ENCODE measurements at regions not wholly inside any gene's neighbourhood (a gene's known extent, or its start where the extent isn't known, plus 50 kb on each side); places are given as distances from the start of the nearest gene placed in this dataset.

DNA sequence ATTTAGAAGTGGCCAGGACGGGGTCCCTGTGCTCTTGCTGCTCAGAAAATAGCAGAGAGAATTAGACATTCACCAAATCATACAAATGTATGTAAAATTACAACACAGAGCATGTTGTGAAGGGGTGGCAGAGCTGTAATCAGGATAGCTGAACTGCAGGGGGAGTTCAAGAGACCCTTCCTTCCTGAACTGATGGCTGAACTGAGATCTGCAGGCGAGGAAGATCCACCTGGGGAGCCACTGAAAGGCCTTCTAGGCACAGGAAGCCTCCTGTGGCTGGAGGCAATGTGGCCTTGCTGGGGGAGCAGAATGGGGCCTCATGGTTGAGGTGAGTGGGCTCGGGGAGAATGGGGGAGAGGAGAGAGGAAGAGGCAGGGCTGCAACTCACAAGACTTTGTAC, 216.5 kb downstream of the PRDM2 start (continued):
- TF ChIP-seq ZNF532 (CRISPR knock-in tag; IDR thresholded peaks at IDR 0.05; ENCODE audit: borderline replicate concordance): no peak
- TF ChIP-seq OVOL2 (CRISPR knock-in tag; IDR thresholded peaks at IDR 0.05; ENCODE audit: borderline replicate concordance): no peak
- TF ChIP-seq, protein P1, sequence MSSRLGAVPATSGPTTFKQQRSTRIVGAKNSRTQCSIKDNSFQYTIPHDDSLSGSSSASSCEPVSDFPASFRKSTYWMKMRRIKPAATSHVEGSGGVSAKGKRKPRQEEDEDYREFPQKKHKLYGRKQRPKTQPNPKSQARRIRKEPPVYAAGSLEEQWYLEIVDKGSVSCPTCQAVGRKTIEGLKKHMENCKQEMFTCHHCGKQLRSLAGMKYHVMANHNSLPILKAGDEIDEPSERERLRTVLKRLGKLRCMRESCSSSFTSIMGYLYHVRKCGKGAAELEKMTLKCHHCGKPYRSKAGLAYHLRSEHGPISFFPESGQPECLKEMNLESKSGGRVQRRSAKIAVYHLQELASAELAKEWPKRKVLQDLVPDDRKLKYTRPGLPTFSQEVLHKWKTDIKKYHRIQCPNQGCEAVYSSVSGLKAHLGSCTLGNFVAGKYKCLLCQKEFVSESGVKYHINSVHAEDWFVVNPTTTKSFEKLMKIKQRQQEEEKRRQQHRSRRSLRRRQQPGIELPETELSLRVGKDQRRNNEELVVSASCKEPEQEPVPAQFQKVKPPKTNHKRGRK (CRISPR knock-in tag; IDR thresholded peaks at IDR 0.05; ENCODE audit: borderline replicate concordance): no peak

- ATAC-seq (no peak), DNase-seq (ENCODE audit: low spot score) (no peak)
- Mint-ChIP-seq H3K9me3 (peaks cover 34% of the 10 kb centered on the region), H3K4me1 (no peaks in the 10 kb centered on the region), H3K27me3 (ENCODE audit: low read depth) (peaks cover 14% of the 10 kb centered on the region), H3K27ac (no peak overlapping the region), H3K4me3 (no peak overlapping the region), H3K36me3 (peaks cover 14% of the 10 kb centered on the region)
- TF ChIP-seq TEAD1 (CRISPR knock-in tag; IDR thresholded peaks at IDR 0.05): no peak
- TF ChIP-seq MYBL2 (CRISPR knock-in tag; IDR thresholded peaks at IDR 0.05): no peak
- no peak for TF ChIP-seq NR2C2 (CRISPR knock-in tag; IDR thresholded peaks at IDR 0.05)
- no peak for TF ChIP-seq AFF4 (CRISPR knock-in tag; IDR thresholded peaks at IDR 0.05; ENCODE audit: borderline replicate concordance)
- no peak for TF ChIP-seq JAZF1 (CRISPR knock-in tag; IDR thresholded peaks at IDR 0.05)
- TF ChIP-seq CDX4 (CRISPR knock-in tag; IDR thresholded peaks at IDR 0.05; ENCODE audit: borderline replicate concordance): no peak
- no peak for TF ChIP-seq ZNF219 (CRISPR knock-in tag; IDR thresholded peaks at IDR 0.05; ENCODE audit: borderline replicate concordance)
- TF ChIP-seq IRF2 (CRISPR knock-in tag; IDR thresholded peaks at IDR 0.05; ENCODE audit: borderline replicate concordance, low read depth): no peak
- TF ChIP-seq ESRRA (CRISPR knock-in tag; IDR thresholded peaks at IDR 0.05; ENCODE audit: borderline replicate concordance): no peak
- TF ChIP-seq USF1 (CRISPR knock-in tag; IDR thresholded peaks at IDR 0.05): no peak
- no peak for TF ChIP-seq TP53 (CRISPR knock-in tag; IDR thresholded peaks at IDR 0.05)
- TF ChIP-seq NFE2L1 (CRISPR knock-in tag; IDR thresholded peaks at IDR 0.05): no peak
- no peak for TF ChIP-seq JUN (CRISPR knock-in tag; IDR thresholded peaks at IDR 0.05)
- no peak for TF ChIP-seq GABPB1 (CRISPR knock-in tag; IDR thresholded peaks at IDR 0.05)
- no peak for TF ChIP-seq ETV6 (CRISPR knock-in tag; IDR thresholded peaks at IDR 0.05)
- no peak for TF ChIP-seq ZNF263 (CRISPR knock-in tag; IDR thresholded peaks at IDR 0.05; ENCODE audit: low read depth)
- no peak for TF ChIP-seq FOXJ3 (CRISPR knock-in tag; IDR thresholded peaks at IDR 0.05; ENCODE audit: borderline replicate concordance)
- no peak for TF ChIP-seq TEAD4 (CRISPR knock-in tag; IDR thresholded peaks at IDR 0.05)
- TF ChIP-seq ZSCAN18 (CRISPR knock-in tag; IDR thresholded peaks at IDR 0.05): no peak
- no peak for TF ChIP-seq TCF7 (CRISPR knock-in tag; IDR thresholded peaks at IDR 0.05; ENCODE audit: low read depth)
- ChIA-PET POLR2A (no interaction called here), CTCF (interaction anchor here (0.9 to 1.6 kb wide), 3 partner anchors 42 to 162 kb away, joined by 3 to 5 read pairs (median 3); no protein-coding TSS in a partner anchor)
These were observed 217.6 kb downstream of the PRDM2 start for GRCh38 chr1:13917607-13918006.
